ENCODE measurements at regions not wholly inside any gene's neighbourhood (a gene's known extent, or its start where the extent isn't known, plus 50 kb on each side); places are given as distances from the start of the nearest gene placed in this dataset.

DNA sequence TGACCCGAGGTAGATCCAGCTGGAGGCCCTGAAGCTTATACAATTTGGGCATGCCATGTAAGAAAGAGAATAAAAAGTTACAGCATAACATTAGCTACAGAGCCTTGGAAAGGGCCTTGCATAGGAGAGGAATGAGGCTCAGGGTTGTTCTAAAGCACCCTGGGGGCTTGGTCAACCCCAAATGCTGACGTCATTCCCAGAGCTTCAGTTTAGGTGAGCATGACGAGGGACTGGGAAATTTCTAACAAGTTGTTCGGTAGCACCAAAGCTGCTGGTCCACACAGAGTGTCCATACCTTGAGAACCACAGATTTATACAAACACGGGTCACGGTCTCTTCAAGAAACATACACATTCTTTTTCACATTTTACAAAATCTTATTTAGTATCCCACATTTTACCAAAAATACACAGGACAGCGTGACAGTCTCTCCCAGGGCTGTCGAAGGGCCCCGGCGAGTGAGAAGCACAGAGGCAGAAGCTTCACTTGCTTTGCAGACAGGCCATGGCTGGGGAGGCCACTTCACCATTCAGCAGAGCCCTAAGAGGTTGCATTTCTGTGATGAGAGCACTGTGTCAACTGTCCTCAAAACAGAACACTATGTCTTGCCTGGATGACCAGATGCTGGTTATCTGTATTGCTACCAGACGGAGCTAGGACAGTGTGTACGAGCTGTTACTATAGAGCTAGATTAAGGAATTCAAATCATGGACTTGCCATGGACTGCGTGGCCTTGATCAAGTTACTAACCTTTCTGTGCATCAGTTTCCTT, 68.2 kb upstream of the ARRDC4 start:
- no peak for TF ChIP-seq JUND (IDR thresholded peaks at IDR 0.05; ENCODE audit: low read depth)
- in situ Hi-C loops (cut with HindIII; ENCODE audit: low pct_unique_long_range_greater_than_20kb, low sequenced_read_pairs), result no loop called here

DNA sequence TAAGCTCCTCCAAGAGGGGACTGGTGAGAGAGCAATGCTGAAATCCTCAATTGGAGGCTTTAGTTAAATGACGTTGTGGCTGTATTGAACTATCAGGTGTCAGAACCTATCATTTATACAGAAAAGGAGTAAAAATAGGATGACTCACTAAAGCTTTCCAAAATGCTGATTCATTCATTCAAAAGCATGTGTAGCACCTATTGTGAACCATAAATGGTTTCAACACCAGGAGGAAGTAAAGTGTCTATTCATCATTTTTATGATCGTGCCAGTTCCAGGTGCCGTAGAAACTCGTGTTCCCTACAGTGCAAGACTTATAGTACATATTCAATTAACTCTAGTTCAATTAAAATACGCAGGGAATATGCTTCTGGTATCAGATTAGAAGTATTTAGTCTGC, 66.5 kb upstream of the ARRDC4 start:
- DNase-seq (ENCODE audit: low read depth in 1 of 2, low spot score in 1 of 2), result no peak
- in situ Hi-C loops (cut with HindIII; ENCODE audit: low pct_unique_long_range_greater_than_20kb, low sequenced_read_pairs), result no loop called here
- TF ChIP-seq JUND (IDR thresholded peaks at IDR 0.05; ENCODE audit: low read depth), result no peak

More for the DNA sequence above, 68.2 kb upstream of the ARRDC4 start:
- DNase-seq (ENCODE audit: low read depth in 1 of 2, low spot score in 1 of 2), result no peak

DNA sequence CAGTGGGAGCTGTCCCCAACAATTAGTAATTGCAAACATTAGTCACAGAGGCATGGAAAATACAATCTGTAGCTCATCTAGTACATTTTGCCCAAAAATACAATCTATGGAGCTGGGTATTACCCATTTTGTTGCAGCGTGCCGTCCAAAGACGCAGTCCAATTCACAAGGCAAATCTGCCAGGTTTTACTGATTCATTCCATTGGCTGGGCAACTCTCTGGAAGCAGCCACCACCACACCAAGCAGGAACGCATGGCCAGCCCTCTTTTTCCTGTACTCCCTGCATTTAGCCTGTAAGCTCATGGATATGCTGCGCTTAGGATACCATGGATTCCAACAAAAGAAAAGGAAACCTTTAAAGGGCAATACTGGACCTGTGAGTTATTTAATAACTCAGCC, 60.5 kb upstream of the ARRDC4 start:
- DNase-seq (ENCODE audit: low read depth in 1 of 2, low spot score in 1 of 2), result no peak
- TF ChIP-seq JUND (IDR thresholded peaks at IDR 0.05; ENCODE audit: low read depth), result no peak
- in situ Hi-C loops (cut with HindIII; ENCODE audit: low pct_unique_long_range_greater_than_20kb, low sequenced_read_pairs), result no loop called here

DNA sequence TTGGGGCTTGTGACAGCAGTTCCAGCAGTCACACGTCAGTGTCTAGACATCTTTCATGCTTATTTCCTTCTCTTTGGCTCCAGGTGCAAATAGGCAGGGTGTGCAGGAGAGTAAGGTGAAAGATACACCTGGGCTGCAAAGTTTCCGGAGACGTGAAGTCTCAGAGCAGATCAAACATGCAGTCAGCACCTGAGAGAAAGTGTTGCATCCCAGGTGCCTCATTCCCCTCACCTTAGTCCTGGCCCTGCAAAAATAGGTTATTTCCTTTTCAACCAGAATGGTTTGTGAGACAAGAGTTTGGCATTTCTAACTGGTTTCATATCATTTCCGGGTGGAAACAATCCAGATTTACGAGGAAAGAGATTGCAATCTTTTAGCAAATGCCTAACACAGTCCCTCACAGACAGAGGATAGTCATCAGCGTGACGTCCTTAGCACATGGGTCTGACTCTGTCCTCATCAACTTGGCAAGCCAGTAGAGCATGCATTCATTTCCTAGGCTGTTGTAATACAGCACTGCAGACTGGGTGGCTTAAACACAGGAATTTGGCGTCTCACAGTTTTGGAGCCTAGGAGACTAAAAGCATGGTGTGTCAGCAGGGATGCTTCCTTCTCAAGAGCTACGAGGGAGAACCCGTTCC, 58.2 kb upstream of the ARRDC4 start:
- no peak for TF ChIP-seq JUND (IDR thresholded peaks at IDR 0.05; ENCODE audit: low read depth)
- in situ Hi-C loops (cut with HindIII; ENCODE audit: low pct_unique_long_range_greater_than_20kb, low sequenced_read_pairs), result no loop called here
- DNase-seq (ENCODE audit: low read depth in 1 of 2, low spot score in 1 of 2), result no peak

DNA sequence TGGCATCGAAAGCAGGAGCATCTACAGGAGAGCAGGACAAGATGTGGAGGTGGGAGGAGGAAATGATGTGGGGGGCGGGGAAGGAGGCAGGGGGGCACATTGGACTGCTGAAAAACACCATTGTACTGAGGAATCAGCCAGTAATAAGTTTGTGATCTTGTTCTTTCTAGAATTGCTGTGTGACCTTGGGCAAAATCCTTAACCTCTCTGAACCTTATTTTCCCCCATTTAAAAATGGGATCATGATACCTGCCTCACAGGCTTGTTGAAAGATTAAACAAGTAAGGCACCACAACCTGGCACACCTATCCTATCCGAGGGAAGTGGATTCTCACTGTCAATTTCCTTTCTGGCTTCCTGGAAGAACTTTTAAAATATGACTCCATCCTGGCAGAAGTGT, 56.9 kb upstream of the ARRDC4 start:
- in situ Hi-C loops (cut with HindIII; ENCODE audit: low pct_unique_long_range_greater_than_20kb, low sequenced_read_pairs), result no loop called here
- DNase-seq (ENCODE audit: low read depth in 1 of 2, low spot score in 1 of 2), result no peak
- no peak for TF ChIP-seq JUND (IDR thresholded peaks at IDR 0.05; ENCODE audit: low read depth)

DNA sequence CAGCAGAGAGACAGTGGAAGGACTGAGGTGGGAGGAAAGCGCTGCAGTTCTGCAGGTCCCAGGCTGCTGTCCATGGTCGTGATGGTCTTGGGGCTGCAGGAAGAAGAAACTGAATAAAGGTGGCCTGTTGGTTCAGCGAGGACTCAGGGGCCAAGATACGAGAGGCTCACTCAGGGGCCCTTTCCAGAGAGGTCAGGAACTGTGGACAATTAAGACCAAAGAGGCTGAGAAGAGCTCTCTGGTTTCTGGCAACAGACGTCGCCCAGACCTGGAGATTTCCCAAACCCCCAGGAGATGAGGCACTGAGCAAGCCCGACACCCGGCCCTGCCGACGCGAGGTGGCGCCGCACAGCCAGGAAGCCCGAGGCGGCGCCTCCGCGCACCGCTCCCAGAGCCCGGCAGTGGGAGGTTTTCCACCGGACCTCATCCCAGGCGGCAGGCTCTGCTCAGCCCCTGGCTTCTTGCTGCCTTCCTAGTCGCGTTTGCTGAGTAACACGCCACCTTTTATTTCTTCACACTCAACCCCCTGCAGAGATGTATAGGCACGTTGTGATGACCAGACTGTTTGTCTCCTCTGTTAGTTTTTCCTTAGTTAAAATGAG, 56.4 kb upstream of the ARRDC4 start:
- no peak for TF ChIP-seq JUND (IDR thresholded peaks at IDR 0.05; ENCODE audit: low read depth)
- in situ Hi-C loops (cut with HindIII; ENCODE audit: low pct_unique_long_range_greater_than_20kb, low sequenced_read_pairs), result no loop called here
- DNase-seq (ENCODE audit: low read depth in 1 of 2, low spot score in 1 of 2), result peak; percentile 26 to 74

DNA sequence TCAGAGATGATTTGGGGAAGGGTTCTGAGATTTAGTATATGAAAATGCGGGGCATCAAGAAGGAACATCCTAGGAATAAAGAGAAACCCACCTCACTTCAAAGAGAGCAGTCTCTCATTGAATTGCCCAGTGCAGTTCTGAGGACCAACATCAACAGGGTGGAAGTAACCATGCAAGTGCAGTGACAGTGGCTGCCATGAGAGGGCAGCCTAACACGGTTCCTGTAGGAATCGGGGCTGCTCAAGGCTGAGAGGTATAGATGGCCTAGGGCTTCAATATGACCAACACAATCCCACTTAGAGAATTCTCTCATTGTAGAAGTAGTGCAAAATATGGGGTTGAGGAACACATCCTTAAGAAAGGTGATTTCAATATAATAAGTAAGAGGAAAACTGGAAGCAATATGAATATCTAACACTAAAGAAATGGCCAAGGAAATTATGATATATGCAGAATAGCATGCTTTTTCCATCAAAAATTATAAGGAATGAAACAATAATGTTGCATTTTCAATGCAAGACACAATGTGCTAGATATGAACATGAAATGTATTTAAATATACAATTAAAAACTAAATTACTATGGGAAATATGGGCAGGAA, 51.1 kb upstream of the ARRDC4 start:
- in situ Hi-C loops (cut with HindIII; ENCODE audit: low pct_unique_long_range_greater_than_20kb, low sequenced_read_pairs), result no loop called here

More for the DNA sequence above, 51.1 kb upstream of the ARRDC4 start:
- peak; percentile 45 to 66 for DNase-seq (ENCODE audit: low read depth in 1 of 2, low spot score in 1 of 2)
- TF ChIP-seq JUND (IDR thresholded peaks at IDR 0.05; ENCODE audit: low read depth), result no peak

Measured in T47D (cell line).